HG02943 (cell line): ENCODE measurements at regions not wholly inside any gene's neighbourhood (a gene's known extent, or its start where the extent isn't known, plus 50 kb on each side); places are given as distances from the start of the nearest gene placed in this dataset.

Experiments used
- ATAC-seq: cut with Tn5 transposase; IDR thresholded peaks from one replicate; pipeline ENCODE4 v1.9.1; 2021; ENCODE audit warnings: mild to moderate bottlenecking, low read depth, moderate library complexity; ENCODE audit not compliant: unreplicated experiment

DNA sequence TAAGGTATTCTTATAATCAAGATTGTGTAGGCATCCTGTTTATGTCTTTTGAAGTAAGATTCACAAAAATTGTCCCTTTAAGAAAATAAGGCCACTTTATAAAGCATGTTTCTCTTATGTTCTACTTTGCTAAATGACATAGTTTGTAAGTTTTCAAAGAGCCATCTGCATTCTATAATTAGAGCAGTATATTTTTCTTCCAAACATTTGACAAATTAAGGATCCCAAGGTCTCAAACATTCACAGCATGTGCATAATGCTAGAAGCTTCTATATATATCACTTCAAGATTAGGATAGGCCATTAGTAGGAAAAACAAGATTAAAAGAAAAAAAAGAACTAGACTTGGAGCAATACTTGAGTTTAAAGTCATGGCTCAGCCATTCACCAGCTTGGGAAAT lies 55.9 kb upstream of the DOK5 start:
- no peak for ATAC-seq
